Tibial nerve (tissue), 4 donors: ENCODE measurements at regions not wholly inside any gene's neighbourhood (a gene's known extent, or its start where the extent isn't known, plus 50 kb on each side); places are given as distances from the start of the nearest gene placed in this dataset.

Experiments used
- DNase-seq, 2 donors: peaks; one replicate each; pipeline ENCODE4 v3.0.0-alpha.2; 2019; ENCODE audit warnings: low spot score in 2 of 2
- H3K27ac ChIP-seq, 4 donors: fragments of 200-600 bp; sonication (generic) in 3 of 4; one replicate each; pipeline ENCODE4 v1.5.1; 2017 to 2019; ENCODE audit warnings: mild to moderate bottlenecking in 1 of 4
- H3K27me3 ChIP-seq, 2 donors: fragments of 200-600 bp; sonication (generic) in 1 of 2; one replicate each; pipeline versions ENCODE4 v1.5.1 to v1.6.0; 2017 to 2019
- H3K36me3 ChIP-seq, 3 donors: fragments of 200-600 bp; sonication (generic); one replicate each; pipeline ENCODE4 v1.5.1; 2018 to 2019
- H3K4me1 ChIP-seq, 4 donors: fragments of 200-600 bp; sonication (generic) in 3 of 4; one replicate each; pipeline ENCODE4 v1.5.1; 2017 to 2019
- H3K4me3 ChIP-seq, 4 donors: fragments of 200-600 bp; sonication (generic) in 3 of 4; one replicate each; pipeline ENCODE4 v1.5.1; 2017 to 2019; ENCODE audit warnings: mild to moderate bottlenecking in 1 of 4, moderate library complexity in 1 of 4
- H3K9me3 ChIP-seq, 4 donors: fragments of 200-600 bp; sonication (generic) in 3 of 4; one replicate each; pipeline ENCODE4 v1.5.1; 2017 to 2019
- CTCF ChIP-seq, 5 experiments: fragments of 200-600 bp in 3 of 5; fragments of 450-650 bp in 2 of 5; sonication (generic) in 3 of 5; IDR thresholded peaks; one replicate each; pipeline ENCODE4 v1.5.1; 2016 to 2019; ENCODE audit warnings: antibody characterized with exemption in 5 of 5, mild to moderate bottlenecking in 3 of 5, moderate library complexity in 2 of 5
- EP300 ChIP-seq, 2 donors: sonication (generic); formaldehyde crosslinking; IDR thresholded peaks; one replicate each; pipeline ENCODE4 v1.6.1; 2017; ENCODE audit warnings: antibody characterized with exemption in 2 of 2, mild to moderate bottlenecking in 1 of 2
- POLR2A ChIP-seq, 2 donors: fragments of 450-650 bp; IDR thresholded peaks; one replicate each; pipeline ENCODE4 v1.6.1; 2017; ENCODE audit warnings: antibody characterized with exemption in 2 of 2, mild to moderate bottlenecking in 2 of 2, moderate library complexity in 2 of 2
- whole genome bisulfite sequencing, 2 donors: methylation state at CpG; one replicate each; pipeline ENCODE4 v1.1.5; 2018; 5-methylcytosine and 5-hydroxymethylcytosine counted together

GRCh38 chrY:7458301-7459078 is 546.9 kb upstream of the AMELY start:
- WGBS, 2 donors = 13% methylated on average over 1 of the region's 1 CpG; no CpG with 5 or more reads in 1 of the 2 donors

DNA sequence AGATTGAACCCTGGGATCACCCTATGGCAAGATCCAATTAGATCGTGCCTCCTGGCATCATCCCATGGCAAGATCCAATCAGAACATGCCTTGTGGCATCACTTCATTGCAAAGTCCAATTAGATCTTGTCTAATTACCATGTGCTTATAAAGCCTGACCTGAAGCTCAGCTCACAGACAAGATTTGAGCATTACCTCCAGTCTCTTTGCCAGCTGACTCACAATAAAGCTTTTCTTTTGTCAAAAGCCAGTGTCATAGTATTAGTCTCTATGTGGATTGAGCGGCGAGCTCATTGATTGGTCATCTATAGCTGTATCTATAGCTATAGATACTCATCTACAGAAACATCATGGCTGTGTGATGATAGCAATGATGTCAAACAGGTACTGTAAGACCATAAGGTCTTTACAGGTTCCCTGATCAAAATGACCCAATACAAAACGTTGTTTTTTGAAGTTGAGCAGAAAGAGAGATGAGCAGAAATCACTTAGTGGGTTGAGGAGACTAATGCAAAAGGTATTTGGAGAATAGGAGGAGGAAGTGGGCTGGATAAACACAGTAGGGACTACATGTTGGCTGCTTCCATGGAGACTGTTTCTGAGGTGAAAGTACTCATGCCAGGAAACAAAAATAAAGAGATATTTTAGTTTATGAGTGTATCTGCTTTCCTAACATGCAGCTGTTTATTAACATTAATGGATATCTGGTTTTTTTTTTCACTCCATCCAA is 545.9 kb upstream of the AMELY start:
- WGBS, 2 donors = 81% methylated on average over 4 of the region's 4 CpGs; no CpG with 5 or more reads in 1 of the 2 donors
- Histone ChIP-seq H3K9me3 (no peaks in the 10 kb centered on the region), H3K27me3 (no peaks in the 10 kb centered on the region), H3K27ac (no peak overlapping the region), H3K4me3 (no peak overlapping the region), H3K4me1 (no peaks in the 10 kb centered on the region), H3K36me3 (no peaks in the 10 kb centered on the region)
- no peak for DNase-seq
- no peak for TF ChIP-seq CTCF (IDR thresholded peaks at IDR 0.05)
- no peak for TF ChIP-seq POLR2A (IDR thresholded peaks at IDR 0.05)
- TF ChIP-seq EP300 (IDR thresholded peaks at IDR 0.05) = no peak

More at GRCh38 chrY:7458301-7459078, 546.9 kb upstream of the AMELY start:
- no peak overlapping the region for H3K4me3 ChIP-seq
- no peak for DNase-seq
- no peaks in the 10 kb centered on the region for H3K9me3 ChIP-seq
- H3K27me3 ChIP-seq = no peaks in the 10 kb centered on the region
- H3K27ac ChIP-seq = no peak overlapping the region
- no peak for TF ChIP-seq CTCF (IDR thresholded peaks at IDR 0.05)
- H3K4me1 ChIP-seq = no peaks in the 10 kb centered on the region
- H3K36me3 ChIP-seq = no peaks in the 10 kb centered on the region

GRCh38 chrY:7455626-7456025 is 544.1 kb upstream of the AMELY start:
- Histone ChIP-seq H3K4me3 (no peak overlapping the region), H3K4me1 (no peaks in the 10 kb centered on the region), H3K27me3 (no peaks in the 10 kb centered on the region), H3K9me3 (no peaks in the 10 kb centered on the region), H3K36me3 (no peaks in the 10 kb centered on the region), H3K27ac (no peak overlapping the region)
- DNase-seq = no peak
- 24% methylated on average over 4 of the region's 4 CpGs; no CpG with 5 or more reads in 1 of the 2 donors for WGBS, 2 donors
- no peak for TF ChIP-seq POLR2A (IDR thresholded peaks at IDR 0.05)
- TF ChIP-seq CTCF (IDR thresholded peaks at IDR 0.05) = no peak

- Histone ChIP-seq H3K36me3 (no peaks in the 10 kb centered on the region), H3K27me3 (no peaks in the 10 kb centered on the region), H3K9me3 (no peaks in the 10 kb centered on the region), H3K4me1 (no peaks in the 10 kb centered on the region), H3K27ac (no peak overlapping the region), H3K4me3 (no peak overlapping the region)
- TF ChIP-seq POLR2A (IDR thresholded peaks at IDR 0.05) (no peak), CTCF (IDR thresholded peaks at IDR 0.05) (no peak), EP300 (IDR thresholded peaks at IDR 0.05) (no peak)
- no peak for DNase-seq
- WGBS, 2 donors = 87% methylated on average over 3 of the region's 5 CpGs; no CpG with 5 or more reads in 1 of the 2 donors
Measured at GRCh38 chrY:7453336-7453735, 541.8 kb upstream of the AMELY start.

- WGBS, 2 donors = 93% methylated on average over 9 of the region's 9 CpGs; no CpG with 5 or more reads in 1 of the 2 donors
- H3K4me3 ChIP-seq = no peak overlapping the region
- DNase-seq = no peak
- TF ChIP-seq EP300 (IDR thresholded peaks at IDR 0.05) = no peak
- TF ChIP-seq POLR2A (IDR thresholded peaks at IDR 0.05) = no peak
- no peak for TF ChIP-seq CTCF (IDR thresholded peaks at IDR 0.05)
- H3K36me3 ChIP-seq = no peaks in the 10 kb centered on the region
- no peak overlapping the region for H3K27ac ChIP-seq
- H3K4me1 ChIP-seq = no peaks in the 10 kb centered on the region
- H3K27me3 ChIP-seq = no peaks in the 10 kb centered on the region
- H3K9me3 ChIP-seq = no peaks in the 10 kb centered on the region
Measured at GRCh38 chrY:7452246-7452645, 540.7 kb upstream of the AMELY start.
